Astrocyte of the cerebellum (primary cell): ENCODE measurements at regions not wholly inside any gene's neighbourhood (a gene's known extent, or its start where the extent isn't known, plus 50 kb on each side); places are given as distances from the start of the nearest gene placed in this dataset.

Experiments used
- DNase-seq: peaks from one replicate; pipeline ENCODE4 v3.0.0-alpha.2; 2011; ENCODE audit warnings: low read depth
- H3K4me3 ChIP-seq: 2 replicates; pipeline ENCODE4 v1.5.1; 2011; ENCODE audit warnings: mild to moderate bottlenecking, low read depth, low read length, moderate library complexity
- CTCF ChIP-seq: IDR thresholded peaks from 2 replicates; pipeline ENCODE4 v1.5.1; 2012; ENCODE audit warnings: low read length, low read depth, moderate library complexity, mild to moderate bottlenecking; ENCODE audit errors: missing control alignments
- in situ Hi-C: cut with HindIII; loops from 2 replicates; pipeline ENCODE4 v1.10.0; 2017; ENCODE audit warnings: low sequenced_read_pairs

- no peak for TF ChIP-seq CTCF
- in situ Hi-C loops = no loop called here
- DNase-seq = no peak
- H3K4me3 ChIP-seq = no peak overlapping the region
Measured at GRCh38 chr9:106449336-106449927, 413.5 kb upstream of the ZNF462 start.

- in situ Hi-C loops = no loop called here
- H3K4me3 ChIP-seq = no peak overlapping the region
- DNase-seq = no peak
- no peak for TF ChIP-seq CTCF
Measured at GRCh38 chr9:106450549-106450948, 412.4 kb upstream of the ZNF462 start.

- DNase-seq = no peak
- TF ChIP-seq CTCF = no peak
- in situ Hi-C loops = no loop called here
- no peak overlapping the region for H3K4me3 ChIP-seq
Measured at GRCh38 chr9:106451223-106451622, 411.7 kb upstream of the ZNF462 start.

GRCh38 chr9:106456581-106456980 is 406.4 kb upstream of the ZNF462 start:
- TF ChIP-seq CTCF = no peak
- no peak for DNase-seq
- in situ Hi-C loops = no loop called here
- H3K4me3 ChIP-seq = no peak overlapping the region

GRCh38 chr9:106467113-106467864 is 395.7 kb upstream of the ZNF462 start:
- H3K4me3 ChIP-seq = no peak overlapping the region
- in situ Hi-C loops = no loop called here
- no peak for TF ChIP-seq CTCF
- DNase-seq = no peak

- TF ChIP-seq CTCF = no peak
- in situ Hi-C loops = no loop called here
- H3K4me3 ChIP-seq = no peak overlapping the region
- DNase-seq = no peak
Measured at GRCh38 chr9:106467865-106468164, 395.2 kb upstream of the ZNF462 start.
